HG03457 (cell line): ENCODE measurements at regions not wholly inside any gene's neighbourhood (a gene's known extent, or its start where the extent isn't known, plus 50 kb on each side); places are given as distances from the start of the nearest gene placed in this dataset.

Source experiments
- ATAC-seq: cut with Tn5 transposase; IDR thresholded peaks from one replicate; pipeline ENCODE4 v1.9.1; 2021; ENCODE audit warnings: moderate number of reproducible peaks; ENCODE audit not compliant: unreplicated experiment

DNA sequence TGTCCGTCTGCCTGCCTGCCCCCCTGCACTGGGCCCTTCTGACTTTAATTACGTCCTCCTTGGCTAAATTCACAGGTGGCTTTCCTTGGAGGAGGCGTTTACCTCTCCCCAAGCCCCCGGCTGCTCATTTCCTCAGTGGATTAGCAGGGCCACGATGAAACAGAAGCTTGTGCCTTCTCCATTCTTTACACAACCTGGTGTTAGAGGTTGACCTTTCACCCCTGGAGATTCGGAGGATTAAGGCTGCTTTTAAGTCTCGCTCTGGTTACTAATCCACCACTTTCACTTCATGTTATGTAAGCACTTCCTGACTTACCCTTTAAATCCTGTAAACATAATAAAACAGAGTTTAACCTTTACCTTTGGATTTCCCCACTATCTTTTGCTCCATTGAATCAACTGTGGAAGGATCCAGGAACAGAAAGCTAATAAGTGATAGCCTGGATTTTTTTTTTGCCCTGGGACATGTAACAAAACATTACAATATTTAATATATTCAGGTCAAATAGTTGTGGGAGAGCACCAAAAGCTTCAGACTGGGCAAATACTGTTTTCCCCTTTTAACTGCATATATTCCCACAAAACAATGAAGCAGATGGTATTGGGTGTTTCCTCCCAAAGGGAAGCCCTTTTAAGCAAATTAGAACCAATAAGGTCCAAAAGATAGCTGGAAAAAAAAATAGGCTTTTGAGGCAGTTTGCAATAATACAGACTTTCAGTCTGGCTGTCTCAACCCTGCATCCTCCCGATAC lies 370.2 kb downstream of the EN1 start:
- ATAC-seq: no peak

GRCh38 chr2:118475622-118476205 lies 371.7 kb downstream of the EN1 start:
- no peak for ATAC-seq

GRCh38 chr2:118474541-118474920 lies 372.9 kb downstream of the EN1 start:
- no peak for ATAC-seq

DNA sequence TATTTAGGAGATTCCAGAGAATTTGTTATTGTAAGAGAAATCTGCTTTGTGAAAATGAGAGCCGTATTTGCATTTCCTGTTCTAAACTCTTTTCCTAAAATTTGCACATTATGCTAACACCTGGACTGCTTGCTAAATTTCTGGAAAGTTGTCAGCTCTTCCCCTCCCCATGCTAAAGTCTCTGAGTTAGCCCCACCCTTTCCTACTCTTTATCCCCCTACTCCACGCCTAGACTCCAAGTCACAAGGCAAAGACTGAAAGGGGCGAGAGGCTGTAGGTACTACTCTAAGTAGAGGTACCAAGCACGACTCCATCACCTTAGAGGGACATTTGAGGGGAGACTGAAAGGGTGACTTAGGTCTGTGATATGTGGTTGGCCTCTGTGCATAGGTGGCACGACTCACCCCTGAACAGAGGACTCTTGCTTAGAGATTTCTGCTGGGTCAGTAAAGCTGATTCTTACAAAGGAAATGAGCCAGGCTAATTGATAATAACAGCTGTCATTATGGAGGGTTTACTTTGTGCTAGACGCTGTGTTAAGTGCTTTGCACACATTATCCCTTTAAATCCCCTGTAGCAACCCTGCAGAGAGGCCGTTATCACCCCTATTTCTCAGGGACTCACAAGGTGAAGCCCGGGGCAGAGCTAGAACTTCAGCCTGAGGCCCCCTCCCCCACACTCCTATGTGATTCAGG lies 373.5 kb downstream of the EN1 start:
- no peak for ATAC-seq

DNA sequence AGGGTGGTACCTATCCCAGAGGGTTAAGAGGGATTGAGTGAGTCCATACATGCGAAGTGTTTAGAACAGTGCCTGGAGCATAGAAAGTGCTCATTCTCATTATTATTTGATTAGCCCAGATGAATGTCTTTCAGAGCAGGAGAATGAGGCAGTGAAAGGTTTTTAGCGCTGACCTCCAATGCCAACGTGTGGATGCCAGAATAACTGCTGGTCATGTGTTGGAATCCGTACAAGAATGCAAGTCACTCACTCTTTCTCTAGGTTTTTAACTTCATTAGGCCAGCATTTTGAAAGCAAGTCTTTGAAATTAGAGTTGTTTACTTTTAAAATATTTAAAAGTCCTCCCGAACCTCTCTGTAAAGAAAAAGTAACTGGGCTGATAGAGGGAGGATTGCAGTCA lies 374.2 kb downstream of the EN1 start:
- ATAC-seq: no peak

- ATAC-seq: no peak
Observed at GRCh38 chr2:118470297-118470696, 377.2 kb downstream of the EN1 start.

DNA sequence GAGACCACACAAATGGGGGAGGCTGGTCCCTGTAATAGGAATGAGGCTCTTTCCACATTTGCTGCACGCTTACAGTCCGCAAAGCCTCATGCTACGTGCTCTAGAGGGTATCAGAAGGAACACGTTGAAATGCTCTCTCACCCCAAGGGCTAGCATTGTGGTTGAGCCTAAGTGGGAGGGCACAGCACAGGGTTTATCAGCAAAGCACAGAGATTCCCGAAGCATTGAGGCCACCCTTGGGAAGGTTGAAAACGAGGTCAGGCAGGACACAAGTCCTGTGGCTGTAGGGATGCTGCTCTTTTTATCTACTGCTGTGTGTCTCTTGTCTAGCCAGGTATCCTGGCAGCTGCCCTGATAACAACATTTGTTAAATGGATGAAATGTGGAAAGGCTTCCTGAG lies 378.3 kb downstream of the EN1 start:
- ATAC-seq: no peak

DNA sequence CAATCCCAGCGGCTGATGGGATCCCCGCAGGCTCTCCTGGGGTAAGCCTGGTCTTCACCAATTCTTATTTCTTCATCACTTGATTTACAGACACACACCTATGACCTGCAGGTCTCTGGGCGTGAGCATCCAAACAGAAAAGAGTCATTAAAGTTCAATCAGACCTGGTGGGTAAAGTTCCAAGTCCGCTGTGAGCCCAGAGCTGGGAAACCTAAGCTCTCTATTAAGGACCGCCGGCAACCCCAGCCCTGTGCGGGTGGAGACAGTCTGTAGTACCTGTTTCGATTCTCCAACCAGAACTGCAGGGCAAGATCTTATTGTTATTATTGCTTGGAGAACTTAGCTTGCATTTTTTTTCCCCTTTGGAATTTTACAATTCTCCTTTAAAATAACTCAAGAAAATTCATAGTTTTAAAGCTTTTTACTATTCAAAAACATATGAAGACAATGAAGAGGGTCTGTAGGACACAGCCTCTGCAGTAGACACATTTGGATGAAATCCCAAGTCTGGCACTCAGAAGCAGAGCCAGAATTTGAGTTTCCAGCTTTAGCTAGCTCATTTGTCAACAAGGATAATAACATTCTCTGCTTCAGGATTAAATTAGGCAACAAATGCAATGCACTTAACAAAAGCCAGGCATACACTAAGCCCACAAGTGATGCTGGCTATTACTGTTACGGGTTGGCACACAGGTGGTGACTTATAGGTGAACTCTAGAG lies 376.4 kb downstream of the INSIG2 start:
- ATAC-seq: no peak

DNA sequence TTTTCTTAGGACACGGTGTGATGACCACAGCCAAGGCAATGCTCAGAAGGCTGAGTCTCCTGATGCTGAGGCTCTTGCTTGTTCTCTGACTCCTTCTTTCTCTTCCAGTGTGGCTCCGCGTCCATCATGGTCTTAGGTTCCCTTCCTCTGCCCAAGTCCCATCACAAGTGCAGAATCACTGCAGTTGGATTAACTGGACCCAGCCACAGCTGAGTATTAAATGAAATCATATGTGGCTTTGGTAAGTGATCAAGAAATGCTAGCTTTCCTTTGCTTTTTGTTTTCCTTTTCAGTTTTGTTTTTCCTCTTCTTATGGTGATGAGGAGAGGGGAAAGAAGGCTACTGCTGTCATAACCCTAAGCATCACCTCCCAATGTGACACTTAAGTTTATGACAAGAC lies 375.8 kb downstream of the INSIG2 start:
- no peak for ATAC-seq

DNA sequence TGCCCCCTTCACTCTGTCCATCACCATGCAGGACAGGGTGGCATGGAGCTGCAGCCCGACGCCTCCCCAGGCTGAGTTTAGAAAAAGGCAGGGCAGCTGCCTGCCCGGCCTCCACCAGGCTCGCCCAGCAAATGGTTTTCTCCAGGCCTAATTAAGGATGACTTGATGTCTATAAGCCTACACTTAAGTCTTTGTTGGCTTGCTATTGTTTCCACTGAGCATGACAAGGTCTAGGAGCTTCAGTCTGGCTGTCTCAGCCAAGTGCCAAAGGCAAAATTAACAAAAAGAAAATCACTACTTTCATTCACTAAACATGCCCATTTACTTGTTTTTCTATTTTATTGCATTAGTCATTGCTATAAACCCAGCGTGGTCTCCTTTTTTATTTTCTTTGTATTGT lies 372.2 kb downstream of the INSIG2 start:
- ATAC-seq: no peak

GRCh38 chr2:118459426-118459825 lies 371.2 kb downstream of the INSIG2 start:
- no peak for ATAC-seq

DNA sequence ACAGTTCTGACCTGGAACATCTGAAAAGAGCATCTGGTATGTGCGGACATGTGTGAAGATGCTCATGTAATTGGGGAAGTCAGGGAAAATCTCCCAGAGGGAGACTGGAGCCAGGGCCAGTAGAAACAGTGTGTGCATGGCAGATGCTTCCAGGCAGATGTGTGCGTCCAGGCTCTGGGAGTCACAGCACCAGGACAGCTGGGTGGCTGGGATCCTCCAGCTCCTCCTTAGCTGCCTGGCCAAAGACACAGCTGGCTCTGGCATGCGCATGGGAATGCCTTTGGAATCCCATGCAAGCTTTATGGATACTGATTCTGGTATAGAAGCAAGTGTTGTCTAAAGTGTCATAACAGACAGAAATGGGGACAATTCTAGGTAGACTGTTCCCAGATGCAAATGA lies 369.7 kb downstream of the INSIG2 start:
- ATAC-seq: no peak

GRCh38 chr2:118449401-118449800 lies 361.1 kb downstream of the INSIG2 start:
- ATAC-seq: no peak

GRCh38 chr2:118443596-118443995 lies 355.3 kb downstream of the INSIG2 start:
- ATAC-seq: no peak

GRCh38 chr2:118442996-118443553 lies 354.8 kb downstream of the INSIG2 start:
- no peak for ATAC-seq

DNA sequence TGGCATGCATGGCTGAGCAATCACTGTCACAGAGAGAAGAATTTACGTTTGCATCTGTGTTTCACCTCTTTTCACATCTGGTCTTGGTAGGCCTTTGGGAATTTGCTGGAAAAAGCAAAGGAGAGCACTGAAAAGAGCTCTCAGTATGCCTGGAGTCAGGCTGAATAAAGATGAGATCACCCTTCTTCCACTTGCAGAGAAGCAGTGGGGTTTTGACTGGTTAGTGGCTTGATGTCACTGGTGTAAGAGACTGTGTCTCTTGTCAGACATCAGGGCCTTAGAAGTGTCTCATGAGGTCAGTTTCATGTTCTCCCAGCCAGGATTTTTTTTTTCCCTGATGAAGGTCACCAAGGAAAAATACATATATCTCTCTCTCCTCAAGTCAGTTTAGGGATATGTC lies 353.8 kb downstream of the INSIG2 start:
- no peak for ATAC-seq

DNA sequence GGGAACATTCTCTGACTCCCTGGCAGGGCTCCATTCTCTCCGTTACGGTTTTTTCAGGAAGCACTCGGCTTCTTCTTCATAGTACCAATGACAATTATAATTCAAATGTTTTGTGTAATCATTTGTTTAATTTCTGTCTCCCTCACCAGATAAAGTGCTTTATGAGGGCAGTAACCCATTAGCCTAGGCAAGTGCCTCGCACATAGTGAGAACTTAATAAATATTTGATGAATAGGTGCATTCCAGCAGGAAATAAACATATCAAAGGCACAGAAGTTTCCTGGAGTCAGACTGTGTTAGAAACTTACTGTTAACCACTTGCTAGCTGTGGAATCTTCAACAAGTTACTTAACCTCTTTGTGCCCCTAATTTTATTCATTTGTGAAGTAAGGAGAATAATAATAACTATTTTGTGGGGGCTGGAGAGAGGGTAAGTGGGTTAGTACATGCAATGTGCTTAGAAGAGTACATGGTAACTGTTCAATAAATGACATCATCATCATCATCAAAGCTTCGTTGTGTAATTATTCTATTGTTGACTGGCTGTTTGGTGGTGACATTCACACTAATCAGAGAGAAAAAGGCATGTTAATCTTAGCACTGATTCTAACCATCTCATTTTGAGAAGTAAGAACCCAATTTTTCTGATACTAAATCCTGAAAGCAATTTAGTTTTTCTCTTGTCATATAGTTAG lies 352.3 kb downstream of the INSIG2 start:
- ATAC-seq: no peak

- no peak for ATAC-seq
Observed at GRCh38 chr2:118437501-118437900, 349.2 kb downstream of the INSIG2 start.

- ATAC-seq: no peak
Observed at GRCh38 chr2:118431997-118432396, 343.7 kb downstream of the INSIG2 start.

- ATAC-seq: no peak
Observed at GRCh38 chr2:118431586-118431985, 343.3 kb downstream of the INSIG2 start.

GRCh38 chr2:118431165-118431517 lies 342.9 kb downstream of the INSIG2 start:
- no peak for ATAC-seq
